Stomach (tissue), 4 donors: ENCODE measurements at regions not wholly inside any gene's neighbourhood (a gene's known extent, or its start where the extent isn't known, plus 50 kb on each side); places are given as distances from the start of the nearest gene placed in this dataset.

Experiments
- EP300 ChIP-seq: sonication (generic); formaldehyde crosslinking; IDR thresholded peaks from one replicate; pipeline ENCODE4 v1.6.1; 2017; ENCODE audit warnings: antibody characterized with exemption
- POLR2A ChIP-seq, 4 donors: fragments of 450-650 bp; IDR thresholded peaks; one replicate each; pipeline ENCODE4 v1.6.1; 2016; ENCODE audit warnings: antibody characterized with exemption in 4 of 4, control low read depth in 2 of 4, mild to moderate bottlenecking in 1 of 4, moderate library complexity in 1 of 4
- POLR2AphosphoS5 ChIP-seq, 3 donors: sonication (generic); formaldehyde crosslinking; IDR thresholded peaks; one replicate each; pipeline ENCODE4 v1.6.1; 2016; ENCODE audit warnings: antibody characterized with exemption in 3 of 3
- TF ChIP-seq, protein P1 (sequence below), 7 experiments: fragments of 450-650 bp in 4 of 7; fragments of 200-600 bp in 3 of 7; sonication (generic) in 3 of 7; IDR thresholded peaks; one replicate each; pipeline ENCODE4 v1.5.1; 2016 to 2019; ENCODE audit warnings: antibody characterized with exemption in 7 of 7, control low read depth in 2 of 7, mild to moderate bottlenecking in 1 of 7

DNA sequence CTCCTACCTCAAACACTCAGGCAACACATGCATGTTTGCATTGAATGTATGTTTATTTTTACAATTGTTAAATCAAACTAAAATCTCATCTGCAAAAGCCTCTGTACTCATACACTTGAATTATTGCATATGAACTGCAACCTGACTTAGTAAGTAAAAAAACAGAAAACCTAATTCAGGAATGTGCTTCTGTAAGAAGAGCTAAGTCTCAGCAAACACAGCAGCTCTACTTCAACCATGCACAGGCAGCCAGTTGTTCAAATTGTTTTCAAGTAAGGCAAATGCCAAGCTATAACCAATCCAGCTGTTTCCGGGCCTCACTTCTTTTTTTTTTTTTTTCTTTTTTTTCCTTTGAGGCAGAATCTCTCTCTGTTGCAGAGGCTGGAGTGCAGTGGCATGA is 93.5 kb upstream of the MALRD1 start:
- TF ChIP-seq, protein P1, sequence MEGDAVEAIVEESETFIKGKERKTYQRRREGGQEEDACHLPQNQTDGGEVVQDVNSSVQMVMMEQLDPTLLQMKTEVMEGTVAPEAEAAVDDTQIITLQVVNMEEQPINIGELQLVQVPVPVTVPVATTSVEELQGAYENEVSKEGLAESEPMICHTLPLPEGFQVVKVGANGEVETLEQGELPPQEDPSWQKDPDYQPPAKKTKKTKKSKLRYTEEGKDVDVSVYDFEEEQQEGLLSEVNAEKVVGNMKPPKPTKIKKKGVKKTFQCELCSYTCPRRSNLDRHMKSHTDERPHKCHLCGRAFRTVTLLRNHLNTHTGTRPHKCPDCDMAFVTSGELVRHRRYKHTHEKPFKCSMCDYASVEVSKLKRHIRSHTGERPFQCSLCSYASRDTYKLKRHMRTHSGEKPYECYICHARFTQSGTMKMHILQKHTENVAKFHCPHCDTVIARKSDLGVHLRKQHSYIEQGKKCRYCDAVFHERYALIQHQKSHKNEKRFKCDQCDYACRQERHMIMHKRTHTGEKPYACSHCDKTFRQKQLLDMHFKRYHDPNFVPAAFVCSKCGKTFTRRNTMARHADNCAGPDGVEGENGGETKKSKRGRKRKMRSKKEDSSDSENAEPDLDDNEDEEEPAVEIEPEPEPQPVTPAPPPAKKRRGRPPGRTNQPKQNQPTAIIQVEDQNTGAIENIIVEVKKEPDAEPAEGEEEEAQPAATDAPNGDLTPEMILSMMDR (IDR thresholded peaks at IDR 0.05) = no peak
- no peak for TF ChIP-seq EP300
- TF ChIP-seq POLR2A (IDR thresholded peaks at IDR 0.05) = no peak
- TF ChIP-seq POLR2AphosphoS5 (IDR thresholded peaks at IDR 0.05) = no peak
